ENCODE measurements at regions not wholly inside any gene's neighbourhood (a gene's known extent, or its start where the extent isn't known, plus 50 kb on each side); places are given as distances from the start of the nearest gene placed in this dataset.

DNA sequence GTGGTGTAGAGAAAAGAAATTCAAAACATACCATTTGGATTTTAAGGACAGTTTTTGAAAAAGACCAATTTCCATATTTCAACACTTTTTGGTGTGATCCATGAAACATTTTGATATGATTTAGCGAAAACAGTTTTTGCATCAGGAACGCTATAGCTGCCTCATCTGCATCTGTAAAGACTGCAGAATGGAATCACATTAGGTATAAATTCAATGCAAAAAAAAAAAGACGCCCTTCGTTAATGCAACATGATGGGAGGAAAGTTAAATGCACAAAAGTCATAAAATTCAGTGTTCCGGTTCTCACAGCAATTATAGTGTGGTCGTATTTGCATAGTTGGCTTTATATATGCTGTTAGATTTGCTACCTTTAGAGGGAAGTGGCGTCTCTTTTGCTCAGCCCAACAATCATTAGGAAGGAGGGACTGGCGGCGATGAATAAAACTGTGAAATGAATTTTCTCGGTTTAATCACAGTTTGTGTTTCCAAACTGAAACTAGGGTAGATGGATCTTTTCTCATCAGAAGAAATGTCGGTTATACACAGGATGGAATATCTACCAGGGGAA lies 215.7 kb downstream of the TEX29 start:
- DNase-seq (ENCODE audit: low spot score), result no peak
- TF ChIP-seq, protein P1, sequence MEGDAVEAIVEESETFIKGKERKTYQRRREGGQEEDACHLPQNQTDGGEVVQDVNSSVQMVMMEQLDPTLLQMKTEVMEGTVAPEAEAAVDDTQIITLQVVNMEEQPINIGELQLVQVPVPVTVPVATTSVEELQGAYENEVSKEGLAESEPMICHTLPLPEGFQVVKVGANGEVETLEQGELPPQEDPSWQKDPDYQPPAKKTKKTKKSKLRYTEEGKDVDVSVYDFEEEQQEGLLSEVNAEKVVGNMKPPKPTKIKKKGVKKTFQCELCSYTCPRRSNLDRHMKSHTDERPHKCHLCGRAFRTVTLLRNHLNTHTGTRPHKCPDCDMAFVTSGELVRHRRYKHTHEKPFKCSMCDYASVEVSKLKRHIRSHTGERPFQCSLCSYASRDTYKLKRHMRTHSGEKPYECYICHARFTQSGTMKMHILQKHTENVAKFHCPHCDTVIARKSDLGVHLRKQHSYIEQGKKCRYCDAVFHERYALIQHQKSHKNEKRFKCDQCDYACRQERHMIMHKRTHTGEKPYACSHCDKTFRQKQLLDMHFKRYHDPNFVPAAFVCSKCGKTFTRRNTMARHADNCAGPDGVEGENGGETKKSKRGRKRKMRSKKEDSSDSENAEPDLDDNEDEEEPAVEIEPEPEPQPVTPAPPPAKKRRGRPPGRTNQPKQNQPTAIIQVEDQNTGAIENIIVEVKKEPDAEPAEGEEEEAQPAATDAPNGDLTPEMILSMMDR (IDR thresholded peaks at IDR 0.05; ENCODE audit: extremely low read depth, insufficient read depth, missing control alignments), result no peak
- in situ Hi-C loops (cut with MboI; ENCODE audit: low pct_unique_long_range_greater_than_20kb, low sequenced_read_pairs, unreplicated experiment), result no loop called here

DNA sequence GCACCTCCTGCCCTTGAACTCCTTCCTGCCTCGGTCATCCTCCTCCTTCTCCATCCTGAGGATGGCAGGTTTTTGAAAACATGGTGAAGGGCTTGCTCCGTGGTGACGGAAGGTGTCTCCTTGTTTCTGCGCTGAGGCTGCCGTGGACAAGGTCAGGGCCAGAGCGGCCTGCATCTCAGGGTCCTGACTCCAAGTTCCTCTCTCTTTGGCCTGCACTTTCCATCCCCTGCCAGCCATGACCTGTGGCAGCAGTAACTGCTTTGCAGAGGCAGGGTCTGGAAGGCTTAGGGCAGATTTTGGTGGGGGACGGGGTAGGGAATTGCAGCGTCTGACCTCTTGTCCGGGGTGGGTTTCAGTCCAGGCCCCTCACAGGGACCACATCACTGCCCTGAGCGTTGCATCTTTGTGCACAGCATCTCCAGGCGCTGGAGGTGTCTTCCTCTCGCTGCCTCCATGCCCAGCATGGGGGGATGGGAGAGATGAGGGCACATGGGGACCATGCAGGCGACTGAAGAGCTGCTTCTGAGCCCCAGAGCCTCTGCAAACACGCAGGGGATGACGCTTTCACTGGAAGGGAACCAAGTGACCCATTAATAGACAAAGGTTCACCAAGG lies 216.8 kb downstream of the TEX29 start:
- in situ Hi-C loops (cut with MboI; ENCODE audit: low pct_unique_long_range_greater_than_20kb, low sequenced_read_pairs, unreplicated experiment), result no loop called here
- TF ChIP-seq, protein P1 (IDR thresholded peaks at IDR 0.05; ENCODE audit: extremely low read depth, insufficient read depth, missing control alignments), result no peak
- DNase-seq (ENCODE audit: low spot score), result no peak

DNA sequence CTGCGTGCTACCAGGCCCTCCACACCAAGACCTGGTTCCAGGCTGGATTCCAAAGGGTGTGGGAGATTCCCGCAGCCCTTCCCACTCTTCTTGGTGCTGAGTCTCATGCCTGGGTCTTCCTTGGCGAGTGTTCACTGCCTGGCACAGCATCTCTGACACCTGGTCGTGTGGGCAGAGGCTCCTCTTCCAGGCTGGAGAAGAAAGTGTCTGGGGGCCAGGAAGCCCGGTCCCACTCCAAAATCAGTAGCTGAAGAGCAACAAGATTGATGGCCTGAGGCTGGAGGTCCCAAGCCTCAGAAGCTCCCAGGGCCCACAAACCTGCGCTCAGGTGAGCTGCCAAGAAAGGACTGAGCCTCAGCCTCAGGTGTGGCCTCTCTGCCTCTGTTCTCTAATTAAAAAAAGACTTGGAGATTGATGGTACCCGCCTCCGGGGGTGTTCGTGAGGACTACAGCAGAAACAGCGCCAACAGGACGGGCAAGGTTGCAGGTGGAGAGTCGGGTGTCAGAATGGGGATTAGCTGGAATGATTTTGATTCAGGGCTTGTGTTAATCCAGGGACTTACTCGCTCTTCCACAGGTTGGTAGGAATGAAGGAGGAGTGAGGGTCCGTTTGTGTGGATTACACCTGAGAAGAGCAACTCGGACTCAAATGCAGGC lies 217.5 kb downstream of the TEX29 start:
- in situ Hi-C loops (cut with MboI; ENCODE audit: low pct_unique_long_range_greater_than_20kb, low sequenced_read_pairs, unreplicated experiment), result no loop called here
- TF ChIP-seq, protein P1 (IDR thresholded peaks at IDR 0.05; ENCODE audit: extremely low read depth, insufficient read depth, missing control alignments), result no peak
- no peak for DNase-seq (ENCODE audit: low spot score)

DNA sequence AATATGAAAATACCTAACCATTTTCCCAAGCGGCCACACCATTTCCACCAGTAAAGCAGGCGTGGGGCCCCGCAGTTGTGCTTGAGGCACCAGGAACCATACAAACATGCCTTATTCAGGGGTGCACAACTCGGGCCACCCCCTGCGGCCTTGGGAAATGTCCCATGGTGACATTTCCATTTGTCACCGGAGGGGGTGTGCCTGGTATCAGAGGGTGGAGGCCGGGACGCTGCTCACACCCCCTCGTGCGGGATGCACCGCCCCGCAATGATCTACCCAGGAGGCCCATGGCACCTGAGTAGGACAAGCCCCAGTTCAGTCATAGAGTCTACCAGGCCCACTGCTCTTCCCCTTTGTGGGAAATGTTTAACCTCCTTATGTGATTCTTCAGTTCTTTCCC lies 218.8 kb downstream of the TEX29 start:
- in situ Hi-C loops (cut with MboI; ENCODE audit: low pct_unique_long_range_greater_than_20kb, low sequenced_read_pairs, unreplicated experiment), result no loop called here
- DNase-seq (ENCODE audit: low spot score), result no peak
- TF ChIP-seq, protein P1 (IDR thresholded peaks at IDR 0.05; ENCODE audit: extremely low read depth, insufficient read depth, missing control alignments), result no peak

DNA sequence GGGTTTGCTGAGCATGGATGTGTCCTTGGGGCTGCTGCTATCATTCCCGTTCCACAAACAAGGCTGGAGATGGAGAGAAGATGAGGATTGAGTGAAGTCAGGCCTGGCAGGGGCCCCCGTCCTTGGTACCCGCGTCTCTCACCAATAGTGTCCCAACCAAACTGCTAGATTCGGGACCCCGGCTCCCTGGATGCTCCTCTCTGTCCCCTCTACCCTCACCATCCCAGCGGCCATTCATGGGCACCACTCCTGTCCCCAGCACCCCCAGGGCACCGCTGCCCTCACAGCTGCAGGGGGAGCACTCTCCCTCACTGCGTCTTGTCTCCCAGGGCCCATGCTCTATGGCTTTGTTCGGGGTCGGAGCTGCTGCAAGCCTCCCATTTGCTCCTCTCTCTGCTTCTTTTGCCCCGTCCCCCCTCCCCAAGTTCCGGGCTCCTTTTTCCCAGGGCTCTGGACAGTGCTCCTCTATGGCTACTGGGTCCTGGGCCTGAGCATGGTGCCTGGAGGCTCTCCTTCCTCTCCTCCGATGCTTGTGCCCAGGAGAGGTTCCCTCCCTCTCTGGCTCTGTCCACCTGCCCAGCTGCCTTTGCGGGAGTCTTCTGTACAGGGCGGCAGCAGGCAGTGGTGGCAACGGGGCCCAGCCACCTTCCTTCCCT lies 219.5 kb downstream of the TEX29 start:
- DNase-seq (ENCODE audit: low spot score), result no peak
- in situ Hi-C loops (cut with MboI; ENCODE audit: low pct_unique_long_range_greater_than_20kb, low sequenced_read_pairs, unreplicated experiment), result no loop called here
- TF ChIP-seq, protein P1 (IDR thresholded peaks at IDR 0.05; ENCODE audit: extremely low read depth, insufficient read depth, missing control alignments), result no peak

DNA sequence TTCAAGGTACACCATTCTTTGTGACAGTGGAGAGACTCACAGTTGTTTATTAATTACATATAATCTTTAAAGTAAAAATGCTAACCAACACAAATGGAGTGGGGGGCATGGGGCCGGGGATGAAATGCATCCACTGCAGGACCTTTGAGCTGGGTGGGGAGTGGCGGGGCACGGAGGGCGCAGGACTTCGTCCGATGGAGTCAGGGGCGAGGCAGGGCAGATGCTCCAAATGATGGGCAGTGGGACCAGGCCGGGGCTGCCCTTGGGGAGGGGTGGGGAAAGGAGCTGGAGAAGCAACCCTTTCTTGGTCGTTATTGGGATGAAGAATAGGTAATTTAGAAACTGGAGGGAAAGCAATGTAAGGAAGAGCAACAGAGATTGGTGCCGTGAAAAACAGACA lies 220.0 kb downstream of the TEX29 start:
- no peak for DNase-seq (ENCODE audit: low spot score)
- TF ChIP-seq, protein P1 (IDR thresholded peaks at IDR 0.05; ENCODE audit: extremely low read depth, insufficient read depth, missing control alignments), result no peak
- in situ Hi-C loops (cut with MboI; ENCODE audit: low pct_unique_long_range_greater_than_20kb, low sequenced_read_pairs, unreplicated experiment), result no loop called here
